ENCODE measurements at regions not wholly inside any gene's neighbourhood (a gene's known extent, or its start where the extent isn't known, plus 50 kb on each side); places are given as distances from the start of the nearest gene placed in this dataset.

- DNase-seq: no peak
These were observed 427.4 kb downstream of the CETN3 start for GRCh38 chr5:89981878-89982773.

GRCh38 chr5:89981021-89981420 is 428.5 kb downstream of the CETN3 start:
- no peak for DNase-seq

GRCh38 chr5:89973516-89973915 is 436.0 kb downstream of the CETN3 start:
- DNase-seq: no peak

- DNase-seq: no peak
These were observed 436.7 kb downstream of the CETN3 start for GRCh38 chr5:89972901-89973300.

- DNase-seq: no peak
These were observed 440.6 kb downstream of the CETN3 start for GRCh38 chr5:89968958-89969381.

- peak; percentile 88 to 93 for DNase-seq
These were observed 441.6 kb downstream of the CETN3 start for GRCh38 chr5:89967771-89968444.

GRCh38 chr5:89956838-89957237 is 452.7 kb downstream of the CETN3 start:
- DNase-seq: no peak

GRCh38 chr5:89954916-89955315 is 454.6 kb downstream of the CETN3 start:
- no peak for DNase-seq

GRCh38 chr5:89951876-89952275 is 457.7 kb downstream of the CETN3 start:
- DNase-seq: no peak

- DNase-seq: no peak
These were observed 459.3 kb downstream of the CETN3 start for GRCh38 chr5:89950234-89950633.

GRCh38 chr5:89948977-89949376 is 460.6 kb downstream of the CETN3 start:
- no peak for DNase-seq

GRCh38 chr5:89946916-89947315 is 462.6 kb downstream of the CETN3 start:
- no peak for DNase-seq

GRCh38 chr5:89946508-89946907 is 463.0 kb downstream of the CETN3 start:
- DNase-seq: no peak

- DNase-seq: no peak
These were observed 467.4 kb downstream of the CETN3 start for GRCh38 chr5:89942171-89942570.

- DNase-seq: no peak
These were observed 473.0 kb downstream of the CETN3 start for GRCh38 chr5:89936576-89936975.

GRCh38 chr5:89934069-89934468 is 475.5 kb downstream of the CETN3 start:
- no peak for DNase-seq

GRCh38 chr5:89932771-89933181 is 476.8 kb downstream of the CETN3 start:
- no peak for DNase-seq

GRCh38 chr5:89930591-89931392 is 478.8 kb downstream of the CETN3 start:
- DNase-seq: peak in 1 of 2 experiments; percentile 4

GRCh38 chr5:89929834-89930233 is 479.7 kb downstream of the CETN3 start:
- DNase-seq: no peak

- peak; percentile 28 to 32 for DNase-seq
These were observed 480.4 kb downstream of the CETN3 start for GRCh38 chr5:89929173-89929572.

- no peak for DNase-seq
These were observed 487.4 kb downstream of the CETN3 start for GRCh38 chr5:89922161-89922560.

GRCh38 chr5:89917112-89917511 is 492.4 kb downstream of the CETN3 start:
- no peak for DNase-seq

GRCh38 chr5:89916131-89916530 is 493.4 kb downstream of the CETN3 start:
- no peak for DNase-seq

All from Kasumi-1 (cell line).